Bone marrow (tissue), 2 donors: ENCODE measurements at regions not wholly inside any gene's neighbourhood (a gene's known extent, or its start where the extent isn't known, plus 50 kb on each side); places are given as distances from the start of the nearest gene placed in this dataset.

ENCODE experiments used
- DNase-seq, 2 donors: peaks; one replicate each; lab custom pipeline; 2025; lab: John Stamatoyannopoulos, UW

DNA sequence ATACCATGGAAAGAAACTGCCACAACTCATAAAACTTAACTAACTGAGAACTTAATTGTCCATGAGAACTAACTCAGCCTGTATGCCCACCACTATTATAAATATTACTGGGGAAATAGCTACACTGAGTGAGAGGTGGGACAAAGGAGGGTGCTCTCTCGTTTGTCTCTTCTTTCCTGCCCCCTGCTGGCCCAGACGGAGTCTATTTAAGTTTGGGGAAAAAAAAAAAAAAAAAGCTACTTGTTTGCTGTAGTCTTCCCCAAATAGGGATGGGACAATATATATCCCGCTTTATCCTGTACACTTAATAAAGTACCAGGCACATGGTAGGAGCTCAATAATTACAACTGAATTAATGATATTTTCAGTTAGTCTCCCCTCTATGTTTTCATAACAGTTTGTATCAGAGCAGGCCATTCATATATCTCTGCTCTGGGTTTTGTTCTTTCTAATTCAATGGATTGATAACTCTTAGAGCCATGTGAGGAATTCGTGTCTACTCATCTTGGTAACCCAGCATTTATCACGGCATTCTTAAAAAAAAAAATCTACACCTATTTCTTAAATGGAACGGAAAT is 647.6 kb upstream of the PKDCC start:
- peak in 1 of 2 donors; percentile 19 for DNase-seq

- no peak for DNase-seq
Measured at GRCh38 chr2:41405441-41405840, 642.4 kb upstream of the PKDCC start.

GRCh38 chr2:41409328-41409727 is 638.5 kb upstream of the PKDCC start:
- DNase-seq: no peak

DNA sequence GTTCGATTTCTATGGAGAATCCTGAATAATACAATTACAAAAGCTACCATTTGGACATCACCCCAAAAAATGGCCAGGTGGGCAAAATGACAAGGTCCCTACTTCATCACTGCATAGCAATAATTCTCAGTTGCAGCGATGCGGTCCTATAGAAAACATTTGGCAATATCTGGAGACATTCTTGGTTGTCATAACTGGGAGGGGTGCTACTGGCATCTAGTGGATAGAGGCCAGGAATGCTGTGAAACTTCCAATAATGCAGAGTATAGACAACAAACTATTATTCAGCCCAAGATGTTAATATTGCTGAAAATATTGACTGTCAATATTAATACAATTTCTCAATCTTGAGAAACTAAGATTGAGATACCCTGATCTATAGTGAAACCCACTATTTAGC is 637.8 kb upstream of the PKDCC start:
- no peak for DNase-seq

DNA sequence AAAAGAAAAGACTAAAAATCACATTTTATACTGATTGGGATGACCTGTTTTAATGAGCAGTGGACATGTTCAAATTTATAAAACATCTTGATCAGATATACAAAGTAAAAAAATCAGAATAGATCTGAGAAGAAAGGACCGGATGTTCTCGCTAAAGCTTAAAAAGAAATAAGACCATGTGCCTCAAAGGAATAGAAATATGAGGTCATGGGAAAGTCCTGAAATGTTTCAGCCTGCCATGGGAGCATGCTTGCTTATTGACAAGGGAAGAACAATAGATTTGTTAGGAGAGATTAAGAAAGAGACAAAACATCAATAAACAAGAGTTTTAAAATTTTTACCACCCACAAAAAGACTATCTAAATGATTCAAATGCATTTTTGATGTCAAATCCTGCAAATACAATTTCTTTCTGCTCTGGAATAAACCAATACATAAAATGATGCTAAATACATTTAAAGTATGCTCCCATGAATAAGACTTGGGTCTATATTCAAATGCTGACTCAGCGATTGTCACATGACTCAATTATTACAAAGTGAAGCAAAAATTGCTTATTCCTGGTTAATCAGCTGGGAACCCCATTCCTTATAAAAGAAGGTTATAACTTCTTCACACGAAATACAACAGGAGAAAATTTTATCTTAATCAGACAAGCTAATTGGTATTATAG is 633.9 kb upstream of the PKDCC start:
- DNase-seq: no peak

DNA sequence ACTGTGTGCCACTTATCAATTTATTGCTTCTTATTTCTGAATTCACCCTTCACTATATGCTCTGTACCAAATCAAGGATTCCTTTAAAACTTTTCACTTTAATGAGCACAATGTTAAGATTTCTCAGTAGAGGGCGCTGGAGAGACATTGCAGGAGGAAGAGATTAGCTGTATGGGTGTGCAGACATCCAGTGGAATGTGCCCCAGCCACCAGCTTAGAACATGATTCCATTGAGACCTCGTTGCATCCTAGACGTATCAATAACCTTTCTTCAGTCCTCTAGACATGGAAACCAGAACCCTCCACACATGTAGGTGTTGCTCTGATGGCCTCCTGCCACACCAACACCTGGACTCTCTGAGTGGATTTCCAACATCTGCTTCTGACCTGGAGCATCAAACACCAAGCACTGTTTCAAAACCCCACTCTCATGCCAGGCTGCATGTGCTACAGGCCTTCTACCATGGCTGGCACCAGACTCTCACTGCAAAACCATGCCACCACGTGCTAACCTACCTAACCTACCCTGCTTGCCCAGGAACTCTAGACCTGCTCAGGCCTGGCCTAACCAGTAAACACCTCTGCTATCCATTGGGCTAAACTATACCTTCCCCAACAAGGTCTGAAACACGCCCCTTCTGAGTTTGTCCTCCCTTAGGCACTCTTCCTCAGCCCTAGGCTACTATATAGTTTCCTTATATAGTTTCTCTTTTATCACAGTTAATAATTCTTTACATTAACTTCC is 633.2 kb upstream of the PKDCC start:
- peak in 1 of 2 donors; percentile 43 for DNase-seq

- no peak for DNase-seq
Measured at GRCh38 chr2:41417511-41417910, 630.3 kb upstream of the PKDCC start.

- no peak for DNase-seq
Measured at GRCh38 chr2:41420219-41420618, 627.6 kb upstream of the PKDCC start.

DNA sequence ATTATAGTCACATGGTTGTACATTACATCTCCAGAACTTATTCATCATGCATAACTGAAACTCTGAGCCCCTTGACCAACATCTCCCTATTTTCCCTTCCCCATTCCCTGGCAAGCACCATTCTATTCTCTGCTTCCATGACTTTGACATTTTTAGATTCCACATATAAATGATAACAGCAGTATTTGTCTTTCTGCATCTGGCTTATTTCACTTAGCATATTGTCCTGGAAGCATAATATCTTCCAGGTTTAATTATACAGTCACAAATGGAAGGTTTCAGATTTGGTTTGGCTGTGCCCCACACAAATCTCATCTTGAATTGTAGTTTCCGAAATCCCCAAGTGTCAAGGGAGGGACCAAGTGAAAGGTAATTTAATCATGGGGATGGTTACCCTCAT is 626.9 kb upstream of the PKDCC start:
- DNase-seq: no peak

DNA sequence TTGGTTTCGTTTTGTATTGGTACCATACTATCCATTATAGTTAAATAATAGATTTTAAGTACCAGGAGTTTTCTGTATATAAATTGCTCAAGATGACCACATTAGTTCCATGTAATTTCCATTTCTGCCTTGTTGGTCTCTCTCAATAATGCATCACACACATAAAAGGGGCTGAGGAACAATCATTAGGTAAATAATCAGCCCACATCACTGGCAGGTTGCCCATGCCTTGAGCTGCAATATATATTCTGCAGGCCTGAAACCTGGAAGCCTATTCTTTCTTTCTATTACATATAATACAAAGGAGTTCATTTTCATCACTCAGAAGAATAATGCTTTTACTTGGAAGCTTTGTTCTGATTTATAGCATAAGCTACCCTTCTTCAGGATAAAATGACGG is 616.1 kb upstream of the PKDCC start:
- DNase-seq: no peak

GRCh38 chr2:41432459-41432858 is 615.4 kb upstream of the PKDCC start:
- DNase-seq: no peak

GRCh38 chr2:41434991-41435390 is 612.8 kb upstream of the PKDCC start:
- no peak for DNase-seq

- DNase-seq: no peak
Measured at GRCh38 chr2:41441958-41442357, 605.9 kb upstream of the PKDCC start.

DNA sequence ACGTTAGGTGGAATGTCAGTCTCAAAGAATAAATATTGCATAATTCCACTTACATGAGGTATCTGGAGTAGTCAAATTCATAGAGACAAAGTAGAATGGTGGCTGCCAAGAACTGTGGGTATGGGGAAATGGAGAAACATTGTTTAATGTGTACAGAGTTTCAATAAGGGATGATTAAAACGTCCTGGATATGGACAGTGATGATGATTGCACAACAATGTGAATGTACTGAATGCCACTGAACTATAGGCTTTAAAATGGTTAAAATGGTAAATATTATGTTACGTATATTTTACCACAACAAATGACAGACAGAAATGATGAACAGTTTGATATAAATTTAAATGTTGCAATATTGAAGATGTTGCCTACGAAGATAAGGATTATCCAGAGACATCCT is 602.0 kb upstream of the PKDCC start:
- no peak for DNase-seq

- no peak for DNase-seq
Measured at GRCh38 chr2:41446266-41446665, 601.6 kb upstream of the PKDCC start.

- no peak for DNase-seq
Measured at GRCh38 chr2:41448221-41448620, 599.6 kb upstream of the PKDCC start.

DNA sequence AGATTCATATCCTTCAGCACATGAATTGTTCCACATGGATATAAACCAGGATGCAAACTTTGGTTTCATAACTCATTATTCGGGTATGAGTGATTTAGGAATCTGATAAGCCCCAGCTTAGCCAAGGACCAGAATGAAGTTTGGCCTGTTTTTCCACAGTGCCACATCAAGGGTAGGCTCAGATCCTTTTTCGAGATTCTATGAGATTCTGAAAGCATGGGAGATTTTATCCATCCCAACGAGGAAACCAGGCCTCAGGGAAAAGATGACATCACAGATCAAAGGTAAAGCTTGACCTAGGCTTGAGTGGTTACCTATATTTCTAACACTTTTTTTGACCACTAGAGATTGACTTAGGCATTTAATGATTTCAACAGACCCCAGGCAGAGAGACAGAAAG is 590.8 kb upstream of the PKDCC start:
- no peak for DNase-seq

DNA sequence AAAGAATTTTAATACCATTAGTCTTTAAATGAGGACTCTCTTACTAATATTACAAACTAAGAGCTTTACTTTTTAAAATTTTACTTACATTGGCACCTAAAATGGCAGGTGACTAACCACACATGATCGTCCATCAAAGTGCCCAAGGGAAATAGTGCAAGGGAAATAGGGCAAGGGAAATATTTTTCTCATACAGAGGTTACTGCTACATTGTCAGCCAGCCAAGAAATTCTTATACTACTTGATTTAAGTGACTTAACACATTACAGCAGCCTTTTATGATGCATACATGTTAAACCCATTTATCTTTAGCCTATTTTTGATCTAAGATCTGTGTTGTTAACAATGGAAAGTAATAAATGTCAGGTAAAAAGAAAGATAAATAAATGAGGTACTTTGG is 587.2 kb upstream of the PKDCC start:
- DNase-seq: no peak

- DNase-seq: no peak
Measured at GRCh38 chr2:41464395-41464794, 583.4 kb upstream of the PKDCC start.

DNA sequence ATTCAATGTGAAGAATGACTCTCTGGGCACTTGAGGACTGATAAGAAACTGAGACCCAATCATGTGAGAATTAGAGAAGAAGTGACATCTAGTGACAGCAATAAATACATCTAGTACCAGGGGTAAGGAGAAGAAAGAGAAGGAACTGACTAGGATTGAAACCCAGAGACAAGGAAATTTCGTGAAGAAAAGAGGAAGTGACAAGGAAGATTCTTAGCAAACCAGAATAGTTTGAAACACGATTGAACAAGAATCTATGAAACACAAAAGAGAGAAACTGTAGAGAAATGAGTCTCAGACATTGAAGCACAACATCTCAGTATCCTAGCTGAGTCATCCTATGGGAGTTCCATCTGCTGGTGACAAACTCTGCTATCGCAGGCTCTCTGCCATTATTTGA is 571.9 kb upstream of the PKDCC start:
- DNase-seq: no peak

- no peak for DNase-seq
Measured at GRCh38 chr2:41482659-41483058, 565.2 kb upstream of the PKDCC start.

DNA sequence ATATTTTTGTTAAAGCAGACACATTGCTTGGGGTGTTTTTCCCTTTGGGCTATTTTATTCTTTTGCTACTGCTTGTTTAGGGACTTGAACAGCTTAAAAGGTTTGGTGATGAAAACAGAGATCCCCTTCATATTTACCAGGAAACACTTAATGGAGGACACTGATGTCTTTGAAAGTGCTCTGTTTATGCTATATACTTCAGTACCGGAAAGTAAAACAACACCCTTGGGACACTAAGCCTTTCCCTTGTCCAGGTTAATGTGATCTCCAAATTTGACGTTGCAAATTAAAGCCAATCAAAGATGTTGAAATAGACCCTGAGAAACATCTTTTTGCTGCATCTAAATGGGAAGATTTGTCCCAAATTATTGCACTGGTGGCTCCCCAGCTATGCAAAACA is 564.6 kb upstream of the PKDCC start:
- DNase-seq: no peak
